ENCODE measurements at regions not wholly inside any gene's neighbourhood (a gene's known extent, or its start where the extent isn't known, plus 50 kb on each side); places are given as distances from the start of the nearest gene placed in this dataset.
A peak's percentile ranks its signal among the peaks of the same experiment; 100 is the strongest.

GRCh38 chr15:95422255-95422654 lies 908.2 kb upstream of the NR2F2 start:
- no peak for DNase-seq

DNA sequence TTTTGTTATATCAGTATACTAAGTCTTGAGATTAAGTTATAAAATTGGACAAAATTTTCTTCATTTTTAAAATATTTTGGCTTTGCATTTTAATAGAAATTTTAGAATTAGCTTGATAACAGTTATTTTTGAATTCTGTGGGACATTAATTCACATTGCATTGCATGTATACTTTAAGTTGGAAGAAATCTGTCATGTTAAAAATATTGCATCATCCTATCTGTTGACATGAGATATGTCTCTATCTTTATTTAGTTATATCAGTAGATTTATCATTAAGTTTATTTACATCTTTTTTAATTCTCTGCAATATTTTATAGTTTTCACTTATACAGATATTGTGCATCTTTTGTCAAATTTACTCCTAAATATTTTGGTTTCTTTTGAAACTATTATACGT lies 904.6 kb upstream of the NR2F2 start:
- DNase-seq, result no peak

DNA sequence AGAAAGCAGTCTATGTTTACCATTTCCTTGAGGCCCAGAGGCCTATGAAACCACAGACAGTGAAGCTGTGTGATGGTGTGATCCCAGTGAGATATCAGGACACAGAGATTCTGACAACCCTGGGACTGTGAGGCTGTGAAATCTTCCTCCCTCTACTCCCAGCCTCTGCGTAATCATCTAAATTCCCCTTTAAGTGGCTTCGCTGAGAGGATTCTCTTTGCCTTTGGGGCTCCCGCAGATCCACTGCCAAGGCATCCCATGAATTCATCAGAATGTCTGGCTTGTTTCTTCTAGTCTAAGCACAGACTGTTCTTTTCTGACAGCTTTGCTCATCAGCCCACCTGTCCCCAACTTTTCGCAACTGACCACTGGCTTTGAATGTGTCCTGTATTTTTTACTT lies 901.2 kb upstream of the NR2F2 start:
- DNase-seq, result no peak

- no peak for DNase-seq
These were observed 899.0 kb upstream of the NR2F2 start for GRCh38 chr15:95431518-95431917.

GRCh38 chr15:95432878-95433405 lies 897.6 kb upstream of the NR2F2 start:
- no peak for DNase-seq

- DNase-seq, result no peak
These were observed 890.6 kb upstream of the NR2F2 start for GRCh38 chr15:95439922-95440376.

- no peak for DNase-seq
These were observed 889.8 kb upstream of the NR2F2 start for GRCh38 chr15:95440712-95441111.

DNA sequence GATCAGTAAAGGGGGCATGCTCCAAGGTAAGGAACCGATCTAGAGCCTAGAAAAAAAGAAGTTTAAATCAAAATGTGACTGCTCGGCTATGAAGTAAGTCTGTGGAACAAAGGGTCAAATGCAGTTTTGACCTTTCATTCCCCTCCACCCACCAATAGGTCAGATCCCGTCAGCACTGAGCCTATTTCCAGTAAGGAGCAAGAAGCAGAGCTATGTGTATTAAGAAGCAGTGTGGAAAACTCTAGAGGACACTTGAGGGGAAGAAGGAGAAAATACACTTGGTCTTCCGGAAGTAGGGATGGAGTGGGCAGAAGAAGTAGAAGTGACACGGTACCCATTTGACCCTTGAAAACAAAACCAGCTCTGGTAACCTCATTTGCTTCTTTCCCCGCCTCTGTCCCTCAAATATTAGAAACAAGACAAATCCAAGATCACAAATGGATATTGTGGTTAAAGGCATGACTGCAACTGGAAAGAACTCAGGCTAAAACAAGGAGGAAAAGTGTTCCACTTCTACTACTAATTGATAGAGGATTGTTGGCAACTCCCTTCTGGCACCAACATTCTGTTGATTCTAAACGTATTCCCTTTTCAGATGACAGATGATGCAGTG lies 888.3 kb upstream of the NR2F2 start:
- DNase-seq, result no peak

DNA sequence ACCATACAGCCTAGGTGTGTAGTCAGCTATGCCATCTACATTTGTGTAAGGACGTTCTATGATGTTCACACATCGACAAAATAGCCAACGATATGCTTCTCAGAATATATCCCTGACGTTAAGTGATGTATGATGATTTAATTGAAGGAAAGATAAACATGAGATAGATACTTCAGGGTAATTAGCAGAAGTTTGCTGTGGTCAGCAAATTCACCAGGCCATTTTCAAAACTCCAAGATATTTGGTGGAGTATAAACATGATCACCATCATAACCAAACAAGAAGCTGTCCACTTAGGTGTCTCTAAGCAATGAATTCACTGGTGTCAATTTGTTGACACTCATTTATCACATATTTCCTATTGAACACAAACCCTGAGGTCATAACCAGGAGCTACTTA lies 885.6 kb upstream of the NR2F2 start:
- DNase-seq, result no peak

DNA sequence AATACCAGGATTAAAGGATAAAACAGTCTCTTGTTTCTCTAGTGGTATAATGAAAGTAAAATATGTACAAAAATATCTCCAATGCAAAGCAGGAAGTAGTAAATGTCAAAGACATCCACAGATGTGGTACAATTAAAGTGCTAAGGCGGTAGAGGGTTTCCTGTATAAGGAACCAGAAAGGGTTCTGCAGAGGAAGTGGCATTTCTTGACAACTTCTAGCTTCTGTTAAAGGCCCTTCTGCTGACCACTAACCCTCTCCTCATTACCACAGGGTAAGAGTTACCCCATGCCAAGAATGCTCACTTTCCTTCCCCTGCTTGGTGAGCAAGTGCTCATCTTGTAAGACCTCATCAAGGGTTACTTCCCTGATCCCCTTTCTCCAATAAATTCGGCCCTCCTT lies 883.6 kb upstream of the NR2F2 start:
- DNase-seq, result no peak

GRCh38 chr15:95447486-95447885 lies 883.0 kb upstream of the NR2F2 start:
- no peak for DNase-seq

DNA sequence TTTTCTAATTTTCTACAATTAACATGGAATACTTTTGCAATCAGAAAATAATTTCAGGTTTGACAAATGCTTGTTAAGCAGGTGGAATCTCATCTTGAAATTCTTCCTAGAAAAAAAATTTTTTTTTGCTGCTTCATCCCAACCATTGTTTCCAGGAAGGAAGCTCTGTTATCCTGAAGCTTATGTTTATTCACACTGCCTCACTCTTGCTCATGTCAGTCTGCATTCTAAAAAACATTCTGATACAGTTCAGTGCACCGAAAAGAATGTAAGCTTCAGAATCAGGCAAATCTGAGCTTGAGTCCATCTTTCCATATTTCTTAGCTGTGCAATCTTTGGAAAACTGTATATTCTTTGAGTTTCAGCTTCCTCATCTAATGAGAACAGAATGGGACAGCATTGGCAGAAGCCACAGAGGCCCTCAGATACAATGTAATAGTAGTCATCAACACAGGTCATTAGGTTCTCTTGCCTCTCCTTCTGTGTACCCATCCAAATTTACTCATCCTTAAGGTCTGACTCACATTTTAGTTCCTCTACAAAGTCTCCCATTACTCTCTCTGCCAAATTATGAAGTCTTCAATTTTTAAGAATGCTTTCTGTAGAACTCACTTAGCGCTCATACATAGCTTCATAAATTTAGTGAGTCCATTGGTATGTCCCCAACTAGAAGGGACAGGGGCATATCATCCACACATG lies 881.8 kb upstream of the NR2F2 start:
- DNase-seq, result no peak

DNA sequence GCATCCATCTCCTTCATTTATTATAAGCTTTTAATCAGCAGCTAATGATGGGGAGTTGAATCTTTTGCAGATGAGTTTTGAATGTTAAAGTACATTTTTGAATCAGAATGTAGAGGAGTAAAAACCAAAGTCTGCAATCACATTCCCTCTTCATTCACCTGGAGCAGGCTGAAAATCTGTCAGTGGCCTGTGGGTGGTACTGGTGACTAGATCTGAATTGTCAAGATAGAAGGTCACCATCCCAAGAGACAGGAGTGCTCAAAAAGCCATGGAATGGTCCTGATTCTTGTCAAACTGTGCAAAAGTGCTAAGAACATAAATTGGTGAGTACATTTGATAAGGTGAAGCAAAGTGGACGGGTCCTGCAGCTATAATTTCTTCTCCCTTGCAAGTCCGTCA lies 881.3 kb upstream of the NR2F2 start:
- no peak for DNase-seq

- DNase-seq, result no peak
These were observed 880.1 kb upstream of the NR2F2 start for GRCh38 chr15:95450413-95450812.

GRCh38 chr15:95451938-95452337 lies 878.6 kb upstream of the NR2F2 start:
- DNase-seq, result no peak

DNA sequence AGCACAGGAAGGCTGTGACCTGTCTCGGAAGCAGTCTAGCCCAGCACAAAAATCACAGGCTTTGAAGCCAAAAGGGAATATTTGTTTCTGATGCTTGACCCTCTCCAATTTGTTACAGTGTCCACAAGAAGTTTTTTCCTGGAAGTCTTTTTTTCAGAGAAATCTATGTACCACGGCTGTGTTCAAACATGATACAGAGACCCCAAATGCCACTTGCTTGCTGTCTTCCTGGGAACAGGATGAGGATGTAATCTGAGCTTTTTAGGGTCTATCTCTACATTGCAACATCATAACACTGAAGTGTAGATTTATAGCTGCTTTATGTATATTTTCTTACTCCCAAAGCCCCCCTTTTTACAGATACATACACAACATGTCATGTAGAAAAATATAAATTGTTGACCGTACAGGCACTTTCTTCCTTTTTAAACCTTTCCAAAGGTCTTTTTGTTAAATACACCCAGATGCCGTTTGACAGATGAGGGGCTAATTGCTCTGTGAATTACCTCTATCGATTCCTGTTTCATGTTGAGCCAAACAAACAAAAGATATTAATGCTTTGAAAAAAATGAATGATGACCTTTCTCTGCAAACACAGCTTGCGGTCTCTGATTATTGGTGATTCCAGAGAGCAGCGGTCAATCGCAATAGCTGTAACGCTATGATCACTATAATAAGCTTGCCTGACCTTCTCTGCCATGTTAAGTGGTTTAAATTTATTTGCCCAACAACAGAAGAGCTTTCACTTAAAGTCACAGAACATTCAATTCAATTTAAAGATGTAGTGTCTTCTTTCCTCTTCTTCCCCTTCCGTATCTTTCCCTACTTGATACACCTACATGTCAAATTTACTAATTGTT lies 875.9 kb upstream of the NR2F2 start:
- DNase-seq, result peak; percentile 12

GRCh38 chr15:95457520-95457919 lies 873.0 kb upstream of the NR2F2 start:
- no peak for DNase-seq

DNA sequence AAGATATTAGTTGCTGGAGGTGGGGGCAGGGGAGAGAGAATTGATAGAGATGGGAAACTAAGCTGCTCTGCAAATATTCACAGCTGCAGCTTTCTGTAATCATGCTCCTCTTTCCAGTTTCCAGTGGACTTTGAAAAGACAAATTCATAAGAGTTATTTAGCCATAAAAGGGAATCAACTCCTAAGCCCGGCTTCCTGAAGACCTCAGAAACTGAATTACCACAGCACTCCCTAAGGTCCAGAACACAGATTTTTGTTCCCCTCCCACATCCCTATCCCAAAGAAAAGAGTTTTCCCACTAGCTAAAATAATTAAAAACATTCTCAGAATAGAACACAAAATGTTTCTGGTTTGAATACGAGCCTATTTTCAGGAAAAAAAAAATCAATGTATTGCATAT lies 871.8 kb upstream of the NR2F2 start:
- no peak for DNase-seq

DNA sequence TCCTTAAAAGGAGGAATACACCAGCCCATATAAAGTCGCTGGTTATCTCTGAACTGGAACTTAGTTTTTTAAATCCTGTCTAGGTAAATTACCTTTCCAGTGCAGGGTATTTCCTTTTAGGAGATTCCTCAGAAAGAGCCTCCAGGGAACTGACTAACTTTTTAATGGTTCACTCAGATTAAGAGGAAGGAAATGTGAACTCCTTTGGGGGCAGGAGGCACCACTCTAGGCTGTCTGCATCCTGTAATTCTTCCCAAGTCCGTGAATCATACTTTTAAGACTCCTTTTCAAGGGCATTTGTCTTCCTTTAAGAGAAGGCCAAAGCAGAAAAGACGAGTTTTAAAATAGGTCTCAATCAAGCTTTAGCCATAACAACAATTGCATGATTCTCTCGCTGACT lies 871.2 kb upstream of the NR2F2 start:
- DNase-seq, result no peak

GRCh38 chr15:95464509-95464908 lies 866.0 kb upstream of the NR2F2 start:
- no peak for DNase-seq

DNA sequence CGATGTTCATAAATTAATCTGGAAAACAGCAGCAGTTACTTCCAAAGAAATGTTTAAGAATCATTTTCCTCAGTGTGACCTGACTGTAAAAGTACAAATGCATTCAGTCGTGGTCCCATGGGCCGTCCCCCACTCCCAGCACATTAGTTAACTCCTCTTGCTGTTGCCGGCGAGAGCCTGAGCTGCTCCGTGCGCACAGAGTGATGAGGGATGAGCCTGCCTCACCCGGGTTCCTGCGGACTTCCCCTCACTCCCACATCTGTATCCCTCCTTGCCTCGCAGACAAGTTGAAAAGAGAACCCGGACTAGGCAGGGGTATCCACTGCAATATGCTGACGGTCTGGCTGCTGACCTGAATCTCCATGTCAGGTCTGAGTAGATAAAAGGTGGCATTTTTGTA lies 861.7 kb upstream of the NR2F2 start:
- DNase-seq, result no peak

GRCh38 chr15:95469496-95470000 lies 861.0 kb upstream of the NR2F2 start:
- no peak for DNase-seq

DNA sequence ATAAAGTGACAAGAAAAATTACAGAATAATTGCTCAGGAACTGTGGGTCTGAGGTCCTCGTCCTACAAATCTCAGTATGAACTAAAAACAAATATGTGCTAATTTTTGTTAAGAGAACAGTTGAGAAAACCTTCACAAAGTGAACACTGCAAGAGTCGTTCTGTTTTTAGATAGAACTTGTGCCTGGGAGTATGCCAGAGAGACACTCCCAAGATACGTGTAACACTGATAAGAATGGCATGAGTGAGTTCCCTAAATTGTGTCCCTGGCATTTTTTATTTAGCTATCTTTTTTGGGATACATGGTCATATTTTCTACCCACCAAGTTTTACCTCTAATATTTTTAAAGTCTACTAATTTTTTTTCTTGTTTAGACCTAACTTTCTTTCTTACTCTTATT lies 860.0 kb upstream of the NR2F2 start:
- DNase-seq, result no peak
